Hippocampal formation (tissue), 2 donors: ENCODE measurements at regions not wholly inside any gene's neighbourhood (a gene's known extent, or its start where the extent isn't known, plus 50 kb on each side); places are given as distances from the start of the nearest gene placed in this dataset.
A peak's percentile ranks its signal among the peaks of the same experiment; 100 is the strongest.
"Not testable (repeated sequence)": the region's sequence is repeated elsewhere in the genome, so short reads cannot be mapped to it uniquely, and the experiment has no call there.

ENCODE experiments used
- DNase-seq, 2 donors: peaks; one replicate each; lab custom pipeline; 2025; lab: John Stamatoyannopoulos, UW

DNA sequence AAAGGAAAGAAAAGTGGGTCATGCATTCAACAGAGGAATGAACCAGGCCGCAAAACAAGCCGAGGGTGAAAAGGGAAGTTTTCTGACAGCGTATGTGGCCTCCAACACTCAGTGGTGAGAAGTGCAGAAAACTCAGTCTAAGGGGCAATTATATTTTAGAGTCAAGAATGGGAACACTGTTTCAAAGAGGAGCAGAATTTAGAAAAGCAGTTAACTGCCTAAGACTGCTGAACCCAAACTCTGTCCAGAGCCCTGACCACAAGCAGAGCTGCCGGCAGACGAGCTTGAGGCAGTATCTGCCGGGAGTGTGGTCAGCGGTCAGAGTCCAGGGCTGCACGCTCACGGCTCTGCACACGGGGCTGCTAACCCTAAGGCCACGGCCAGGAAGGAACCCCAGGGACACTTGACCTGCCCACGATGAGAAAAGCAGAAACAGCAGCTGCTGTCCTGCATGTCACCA is 347.0 kb upstream of the ID2 start:
- peak in 1 of 2 donors; percentile 54 for DNase-seq

DNA sequence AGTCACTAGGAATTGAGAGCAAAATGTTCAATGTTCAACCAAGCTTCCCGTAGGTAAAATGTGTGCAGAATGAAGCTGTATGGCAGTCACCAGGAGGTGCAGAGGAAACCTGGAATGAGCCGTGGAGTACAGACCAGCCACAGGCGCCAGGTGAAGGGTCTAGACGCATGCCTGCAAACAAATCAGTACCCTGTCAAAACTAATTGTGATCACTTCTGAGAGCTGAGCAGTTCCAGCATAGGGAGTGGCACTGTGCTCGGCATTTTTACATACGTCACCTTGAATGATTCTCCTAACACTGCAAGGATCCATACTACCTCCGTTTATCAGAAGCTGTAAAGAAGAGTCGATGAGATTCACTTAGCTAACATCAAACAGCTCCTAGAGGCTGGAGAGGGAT is 346.1 kb upstream of the ID2 start:
- DNase-seq = no peak

DNA sequence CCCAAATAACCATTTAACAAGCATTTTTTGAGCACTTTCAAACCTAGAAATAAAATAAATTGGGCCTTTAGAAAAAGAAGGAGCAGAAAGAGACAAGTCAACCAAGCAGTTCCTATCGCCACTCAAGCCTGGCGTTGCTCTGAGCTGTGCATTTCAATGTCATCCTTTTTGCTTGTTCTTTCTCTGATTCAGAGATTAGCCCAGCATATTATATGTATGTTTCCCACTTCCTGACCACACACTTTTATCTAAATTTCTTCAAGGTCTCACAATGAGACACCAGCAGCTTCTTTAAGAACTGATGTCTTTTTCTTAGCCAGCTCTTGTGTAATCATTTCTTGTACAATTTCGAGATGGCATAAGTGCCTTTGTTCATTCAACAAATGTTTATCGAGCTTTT is 344.5 kb upstream of the ID2 start:
- DNase-seq = no peak

DNA sequence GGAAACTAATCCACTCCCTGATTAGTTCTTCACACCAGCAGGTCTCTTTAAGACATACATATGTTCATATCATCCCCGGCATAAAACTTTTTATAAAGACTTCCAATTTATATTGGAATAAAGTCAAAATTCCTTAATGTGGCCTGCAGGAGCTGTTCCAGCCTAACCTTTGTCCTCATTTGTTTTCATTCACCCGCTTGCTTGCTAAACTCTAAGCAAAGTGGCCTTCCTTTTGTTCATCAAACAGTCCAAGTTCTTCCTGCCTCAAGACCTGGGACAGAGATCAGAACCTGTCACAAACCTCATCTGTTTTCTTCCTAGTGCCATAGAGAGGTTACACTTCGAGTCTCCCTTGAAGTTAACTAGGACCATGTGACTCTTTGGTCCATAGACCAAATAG is 339.4 kb upstream of the ID2 start:
- DNase-seq = no peak

DNA sequence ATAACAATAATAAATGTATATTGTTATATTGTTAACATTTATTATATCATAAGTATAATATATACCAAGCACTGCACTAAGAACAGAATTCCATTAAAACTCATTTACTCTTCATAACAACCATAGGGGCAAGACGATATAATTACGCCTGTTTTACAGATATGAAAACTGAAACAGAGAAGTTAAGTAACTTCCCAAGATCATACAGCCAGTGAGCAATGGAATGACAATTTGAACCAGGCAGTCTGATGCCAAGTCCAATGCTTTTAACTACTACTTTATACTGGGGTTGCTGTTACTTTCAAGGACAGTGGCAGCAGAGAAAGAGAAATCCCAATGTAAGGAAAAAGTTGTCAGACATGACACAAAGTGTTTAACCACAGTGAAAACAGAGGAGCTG is 338.8 kb upstream of the ID2 start:
- no peak for DNase-seq

DNA sequence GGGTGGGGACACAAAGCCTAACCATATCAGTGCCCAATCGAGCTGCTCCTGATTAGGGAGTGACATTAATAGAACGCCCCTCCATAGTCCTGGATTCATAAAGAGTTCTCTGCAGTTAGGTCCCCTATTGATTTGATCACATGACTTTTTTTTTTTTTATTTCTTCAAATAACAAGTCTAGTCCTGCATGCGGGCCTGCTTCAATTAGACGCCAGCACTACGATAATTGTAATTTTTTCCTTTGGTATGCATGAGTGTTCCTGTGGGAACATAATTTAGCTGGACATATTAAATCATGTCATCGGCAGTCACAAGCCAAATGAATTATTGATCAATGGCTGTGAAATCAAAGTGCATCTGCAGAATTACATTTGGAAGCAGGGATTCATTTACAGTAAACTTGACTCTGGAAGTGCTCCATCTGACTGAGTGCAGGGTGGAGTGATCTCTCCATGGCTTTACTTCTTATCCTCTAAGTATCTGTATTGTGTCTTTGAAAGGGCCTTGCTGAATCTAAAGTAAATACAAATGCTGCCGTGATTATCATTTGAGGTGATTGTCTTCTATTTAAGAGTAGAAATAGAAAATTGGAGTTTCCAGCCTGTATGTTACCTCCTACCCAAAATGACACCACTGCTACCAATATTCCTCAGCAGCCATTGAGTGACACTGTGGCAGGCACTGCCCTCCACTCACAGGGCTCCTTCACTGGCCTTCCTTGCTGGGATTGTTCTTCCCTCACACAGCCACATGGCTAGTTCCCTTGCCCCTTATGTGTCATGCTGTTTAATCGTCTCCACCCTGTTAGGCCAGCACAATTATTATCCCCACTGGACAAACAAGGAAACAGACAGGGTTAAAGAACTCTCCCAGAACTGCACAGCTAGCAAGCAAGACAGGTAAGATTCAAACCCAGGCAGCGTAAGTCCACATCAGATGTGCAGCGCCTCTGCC is 337.4 kb upstream of the ID2 start:
- no peak for DNase-seq

DNA sequence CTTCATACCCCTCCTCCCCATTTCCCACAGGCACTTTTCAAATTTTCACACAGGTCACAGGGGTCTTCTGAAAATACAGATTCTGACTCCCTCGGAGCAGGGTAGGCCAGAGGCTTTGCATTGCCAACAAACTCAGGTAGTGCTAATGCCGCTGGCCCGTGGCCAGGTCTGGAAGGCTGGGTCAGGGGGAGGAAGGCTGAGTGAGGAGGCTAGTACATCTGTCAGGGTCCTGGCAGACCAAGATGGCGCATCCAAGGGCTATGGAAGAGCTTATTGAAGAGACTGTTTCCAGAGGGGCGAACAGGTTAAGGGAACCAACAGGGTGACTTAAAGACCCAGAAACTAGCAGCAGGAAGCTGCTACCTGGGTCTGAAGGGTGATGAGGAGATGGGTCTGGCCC is 336.7 kb upstream of the ID2 start:
- DNase-seq = no peak

DNA sequence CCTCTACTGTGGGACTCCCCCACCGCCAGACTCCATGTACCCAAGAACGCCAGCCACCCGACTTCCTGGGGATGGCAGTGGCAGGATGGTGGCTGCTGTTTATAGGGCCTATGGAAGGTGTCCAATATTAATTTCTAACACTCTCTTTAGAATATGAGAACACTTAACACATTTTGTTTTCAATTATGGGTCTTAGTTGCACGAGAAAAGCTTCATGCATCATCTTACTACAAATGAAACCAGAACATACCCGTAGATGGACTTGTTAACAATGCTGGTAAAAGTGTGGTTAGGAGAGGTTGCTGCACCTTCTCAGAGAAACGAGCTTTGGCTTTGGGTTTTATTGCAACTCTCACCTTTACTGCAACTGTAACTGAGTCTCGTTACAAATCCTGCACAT is 335.6 kb upstream of the ID2 start:
- no peak for DNase-seq

DNA sequence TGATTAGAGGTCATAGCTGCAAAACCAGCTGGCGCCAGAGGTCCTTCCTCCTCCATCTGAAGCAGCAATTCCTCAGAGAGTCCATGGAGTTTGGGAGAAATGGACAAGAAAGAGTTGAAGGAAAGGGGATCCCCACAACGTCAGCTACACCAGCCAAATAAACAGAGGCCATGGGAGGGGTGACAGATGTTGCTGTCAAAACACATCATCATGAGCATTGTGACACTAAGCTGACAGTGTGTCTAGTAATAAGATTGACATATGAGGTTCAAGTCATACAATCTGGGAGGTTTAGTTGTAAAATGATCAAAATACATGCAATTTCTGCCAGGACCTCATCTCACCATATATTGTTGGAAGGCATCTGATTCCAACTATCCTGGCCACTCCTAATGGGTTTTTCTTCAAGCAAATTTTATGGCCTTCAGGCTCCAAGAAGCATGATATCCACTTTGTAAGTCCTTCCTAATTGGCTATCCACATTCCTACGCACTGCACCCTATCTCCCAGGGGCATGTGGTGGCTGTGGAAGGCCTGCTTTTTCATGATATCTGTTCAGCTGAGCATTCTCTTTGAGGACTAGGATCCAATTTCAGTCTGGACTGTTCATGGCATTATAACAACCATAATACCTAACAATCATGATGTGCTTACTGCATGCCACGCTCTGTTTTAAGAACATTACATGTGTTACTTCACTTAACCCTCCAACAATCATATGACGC is 335.0 kb upstream of the ID2 start:
- no peak for DNase-seq

DNA sequence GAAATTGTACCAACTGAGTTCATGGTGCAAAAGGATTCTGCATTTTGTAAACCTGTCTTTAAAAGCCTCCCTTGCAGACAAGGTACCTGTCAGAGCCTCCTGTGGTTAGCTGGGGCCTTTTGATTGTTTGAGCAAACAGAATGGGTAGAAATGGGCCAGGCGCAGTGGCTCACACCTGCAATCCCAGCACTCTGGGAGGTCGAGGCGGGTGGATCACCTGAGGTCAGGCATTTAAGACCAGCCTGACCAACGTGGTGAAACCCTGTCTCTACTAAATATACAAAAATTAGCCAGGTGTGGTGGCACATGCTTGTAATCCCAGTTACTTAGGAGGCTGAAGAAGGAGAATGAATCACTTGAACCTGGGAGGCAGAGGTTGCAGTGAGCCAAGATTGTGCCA is 332.9 kb upstream of the ID2 start:
- DNase-seq = not testable (repeated sequence)

DNA sequence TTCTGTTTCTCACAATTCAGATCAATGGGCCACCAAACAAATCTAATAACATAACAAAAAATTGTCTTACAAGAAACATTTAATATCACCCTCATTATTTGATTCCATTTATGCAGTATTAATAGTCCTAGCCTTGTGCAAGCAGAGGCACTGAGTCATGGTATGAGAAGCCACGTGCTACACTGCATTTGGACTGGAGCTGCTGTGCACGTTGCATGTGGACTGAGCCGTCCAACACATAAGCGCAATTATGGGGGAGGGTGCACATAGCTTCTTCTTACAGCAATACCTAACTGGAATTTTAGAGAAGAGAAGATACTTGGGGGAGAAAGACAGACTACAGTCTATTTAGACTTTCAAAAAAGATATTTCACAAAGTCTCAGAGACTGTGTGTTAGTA is 329.6 kb upstream of the ID2 start:
- DNase-seq = no peak

DNA sequence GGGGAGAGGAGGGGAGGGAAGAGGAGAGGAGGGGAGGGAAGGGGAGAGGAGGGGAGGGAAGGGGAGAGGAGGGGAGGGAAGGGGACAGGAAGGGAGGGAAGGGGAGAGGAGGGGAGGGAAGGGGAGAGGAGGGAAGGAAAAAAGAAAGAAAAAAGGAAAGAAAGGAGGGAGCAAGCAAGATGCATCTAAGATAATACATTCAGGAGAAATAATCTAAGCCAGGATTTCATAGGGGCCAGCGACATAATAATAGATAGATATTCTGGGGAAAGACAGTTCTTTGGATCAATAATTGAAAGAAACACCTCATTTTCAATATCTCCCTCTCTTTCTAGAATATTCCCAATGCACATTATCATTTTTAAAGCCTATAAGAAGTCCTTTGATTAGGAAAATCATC is 328.9 kb upstream of the ID2 start:
- no peak for DNase-seq

DNA sequence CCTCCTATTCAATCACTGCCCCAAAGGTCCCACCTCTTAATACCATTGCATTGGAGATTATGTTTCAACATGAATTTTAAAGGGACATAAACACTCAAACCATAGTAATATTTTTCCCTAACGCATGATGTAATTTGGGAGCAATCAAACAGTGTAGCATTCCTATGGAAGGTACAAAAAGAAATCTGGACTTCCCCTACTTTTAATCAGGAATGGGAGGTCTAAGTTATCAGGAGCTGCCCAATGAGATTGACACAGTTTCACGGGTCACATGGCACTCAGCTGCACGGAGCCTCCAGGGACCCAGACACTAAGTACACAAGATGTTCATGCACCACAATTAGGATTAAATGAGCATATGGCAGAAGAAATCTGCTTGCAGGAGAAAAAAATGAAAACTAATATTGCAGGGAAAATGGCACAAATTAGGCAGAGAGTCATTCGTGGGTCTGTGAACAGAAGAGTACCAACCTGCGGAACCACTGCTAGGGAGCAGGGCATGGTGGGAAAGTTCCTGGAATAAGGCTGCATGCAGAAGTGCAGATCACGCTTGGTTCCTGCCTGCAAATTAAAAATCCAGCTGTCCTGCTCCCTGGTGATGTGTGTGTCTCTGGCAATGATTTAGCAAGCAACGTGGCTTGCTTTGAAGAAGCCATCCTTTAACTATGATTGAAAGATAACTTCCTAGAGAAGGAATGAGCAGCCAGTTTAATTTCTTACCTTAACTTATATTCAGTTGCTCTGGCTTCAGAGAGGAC is 326.6 kb upstream of the ID2 start:
- no peak for DNase-seq

DNA sequence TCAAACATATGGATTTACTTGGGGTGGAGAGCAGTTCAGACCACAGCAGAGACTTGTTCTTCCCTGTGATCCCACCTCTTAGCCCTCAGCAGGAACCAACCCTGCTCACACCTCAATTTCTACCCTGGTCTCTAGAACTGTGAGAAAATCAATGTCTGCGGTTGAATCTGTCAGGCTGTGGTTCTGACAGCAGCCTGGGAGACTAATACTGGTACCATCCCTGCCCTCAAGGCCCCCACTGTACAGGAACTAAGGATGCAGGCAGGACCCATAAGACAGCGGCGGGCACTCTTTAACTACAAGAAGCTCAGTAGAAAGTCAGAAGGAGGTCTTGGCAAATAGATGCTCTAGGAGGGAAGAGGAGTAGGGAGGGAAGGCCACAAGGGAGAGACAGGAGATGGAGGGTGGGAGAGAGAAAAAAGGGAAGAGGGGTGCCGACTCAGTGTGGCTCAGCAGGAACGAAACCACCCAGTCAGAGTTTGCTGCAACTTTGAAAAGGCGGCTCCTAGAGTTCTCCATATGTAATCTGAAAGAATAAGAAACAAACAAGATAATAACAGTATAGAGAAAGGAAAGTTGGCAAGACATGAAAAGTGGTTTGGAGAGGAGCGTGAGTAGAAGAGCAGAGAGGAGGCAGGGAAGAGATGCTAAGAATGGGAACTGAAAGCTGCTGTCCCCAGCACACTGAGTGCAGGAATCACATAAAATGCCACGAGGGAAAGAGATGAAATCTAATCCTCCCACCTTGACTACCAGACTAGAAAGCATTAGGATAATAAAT is 323.9 kb upstream of the ID2 start:
- peak in 1 of 2 donors; percentile 7 for DNase-seq

DNA sequence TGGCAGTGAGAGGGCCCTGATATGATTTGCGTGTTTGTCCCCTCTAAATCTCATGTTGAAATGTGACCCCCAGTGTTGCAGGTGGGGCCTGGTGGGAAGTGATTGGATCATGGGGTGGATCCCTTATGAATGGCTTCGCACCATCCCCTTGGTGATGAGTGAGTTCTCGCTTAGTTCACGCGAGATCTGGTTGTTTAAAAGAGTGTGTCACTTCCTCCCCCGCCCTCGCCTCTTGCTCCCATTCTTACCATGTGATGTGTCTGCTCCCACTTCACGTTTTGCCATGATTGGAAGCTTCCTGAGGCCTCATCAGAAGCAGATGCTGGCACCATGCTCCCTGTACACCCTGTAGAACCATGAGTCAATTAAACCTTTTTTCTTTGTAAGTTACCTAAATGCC is 319.9 kb upstream of the ID2 start:
- no peak for DNase-seq

DNA sequence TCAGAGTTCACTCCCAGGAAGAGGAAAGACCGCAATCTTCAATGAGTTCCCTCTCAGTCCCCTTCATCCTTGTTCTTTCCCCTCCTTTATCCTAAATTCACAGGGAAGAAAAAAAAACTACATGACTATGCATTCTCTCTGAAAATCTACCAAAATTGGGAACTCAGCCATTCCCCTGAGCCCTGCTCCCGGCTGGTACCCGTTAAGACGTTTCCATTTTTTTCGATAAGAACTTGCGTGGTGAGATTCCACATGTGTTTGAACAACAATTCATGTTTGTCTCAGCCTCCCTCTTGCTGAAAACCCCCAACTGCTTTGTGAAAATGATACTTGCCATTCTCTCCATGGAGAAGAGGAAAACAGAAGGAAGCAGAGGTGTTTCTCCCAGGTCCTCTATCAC is 318.7 kb upstream of the ID2 start:
- no peak for DNase-seq

DNA sequence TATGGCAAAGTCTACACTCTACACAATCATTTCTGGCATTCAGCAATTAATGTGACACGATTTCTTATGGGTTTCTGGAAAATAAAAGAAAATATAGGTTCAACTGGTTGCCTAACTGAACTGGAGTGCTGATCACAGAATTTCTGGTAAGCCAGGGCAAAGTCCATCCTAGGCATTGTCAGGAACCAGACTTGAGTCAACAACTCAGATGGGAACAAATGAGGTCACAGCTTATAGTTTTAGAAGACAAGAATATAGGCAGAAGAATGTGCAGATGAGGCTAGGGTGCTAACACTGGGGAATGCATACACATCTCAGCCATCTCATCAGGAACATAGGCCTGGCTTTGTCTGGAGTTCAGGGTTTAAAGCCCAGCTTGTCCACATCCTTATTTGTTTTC is 317.2 kb upstream of the ID2 start:
- no peak for DNase-seq

DNA sequence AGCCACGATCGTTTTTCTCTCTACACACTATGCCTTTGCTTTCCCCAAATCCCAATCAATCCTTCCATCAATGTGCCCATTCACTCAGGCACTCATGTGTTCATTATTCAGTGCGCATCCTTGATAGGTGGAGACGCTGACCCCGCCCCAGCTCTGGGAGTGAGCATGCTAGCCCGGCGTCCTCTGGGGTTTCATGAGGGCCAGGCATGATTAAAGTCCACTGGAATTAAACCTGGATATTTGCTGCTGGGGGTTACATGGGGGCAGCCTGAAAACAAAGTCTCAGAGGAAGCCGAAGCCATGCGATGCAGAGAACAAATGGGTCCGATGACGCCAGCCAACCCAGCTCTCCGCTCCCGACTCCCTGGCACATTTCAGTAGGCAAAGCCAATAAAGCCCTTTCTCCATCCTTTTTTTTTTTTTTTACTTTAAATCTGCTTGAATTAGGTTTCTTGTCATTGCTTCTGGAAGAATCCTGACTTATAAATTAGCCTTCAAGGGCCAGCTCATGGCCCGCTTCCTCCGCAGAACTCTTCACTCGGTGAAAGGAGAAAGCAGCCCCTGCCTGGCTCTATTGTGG is 316.4 kb upstream of the ID2 start:
- DNase-seq = no peak

DNA sequence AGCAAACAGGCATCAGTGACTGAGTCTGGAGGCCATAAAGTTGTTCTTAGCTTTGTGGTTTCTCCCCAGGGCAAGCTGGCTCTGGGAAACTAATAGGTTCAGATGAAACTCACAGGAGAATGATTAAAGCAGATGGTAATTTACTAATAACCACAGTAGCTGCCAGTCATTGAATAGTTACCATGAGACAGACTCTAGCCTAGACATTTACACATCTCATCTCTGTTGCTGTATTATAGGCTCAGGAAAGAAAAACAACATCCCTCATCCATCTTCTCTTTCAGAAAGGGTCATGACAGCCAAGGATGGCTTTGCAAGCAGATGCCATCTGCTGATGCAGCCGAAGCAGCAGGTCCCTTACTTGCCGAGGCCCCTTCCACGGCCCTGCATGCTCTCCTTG is 314.0 kb upstream of the ID2 start:
- DNase-seq = no peak

DNA sequence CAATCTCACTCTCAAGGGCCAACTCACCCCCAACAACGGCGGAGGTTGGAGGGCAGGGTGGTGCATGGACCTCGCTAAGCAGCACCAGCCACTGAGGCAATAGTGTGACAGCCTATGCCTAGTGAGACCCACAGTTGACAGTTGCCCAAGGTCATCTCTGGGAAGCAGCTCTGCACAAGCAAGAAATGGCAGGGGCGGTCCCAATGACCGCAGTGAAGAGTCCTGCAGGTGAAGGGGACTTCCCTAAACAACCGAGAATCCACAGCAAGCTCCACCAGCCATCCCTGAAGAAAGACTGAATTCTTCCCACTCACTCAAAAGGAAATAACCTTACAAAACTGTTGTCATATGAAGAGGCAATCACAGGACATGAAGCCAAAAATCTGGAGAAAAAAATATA is 313.4 kb upstream of the ID2 start:
- DNase-seq = no peak

DNA sequence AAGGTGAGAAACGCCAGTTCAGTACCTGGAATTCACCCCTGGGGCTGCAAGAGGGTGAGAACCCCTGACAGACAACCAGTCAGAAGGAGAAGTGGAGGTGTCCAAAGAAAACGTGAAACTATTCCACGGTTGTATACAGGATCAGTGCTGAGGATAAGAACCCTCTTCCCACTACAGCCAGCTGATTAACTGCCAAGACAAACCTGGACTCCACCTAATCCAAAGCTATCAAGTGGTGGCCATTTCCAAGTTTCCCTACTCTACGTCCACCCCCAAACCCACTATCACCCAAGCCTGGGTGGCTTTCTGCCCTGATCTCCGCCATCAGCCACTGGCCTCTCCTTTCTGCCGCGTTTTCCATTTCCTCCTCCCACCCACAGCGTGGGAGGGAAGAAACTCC is 312.3 kb upstream of the ID2 start:
- DNase-seq = no peak
